ENCODE measurements at regions not wholly inside any gene's neighbourhood (a gene's known extent, or its start where the extent isn't known, plus 50 kb on each side); places are given as distances from the start of the nearest gene placed in this dataset.

DNA sequence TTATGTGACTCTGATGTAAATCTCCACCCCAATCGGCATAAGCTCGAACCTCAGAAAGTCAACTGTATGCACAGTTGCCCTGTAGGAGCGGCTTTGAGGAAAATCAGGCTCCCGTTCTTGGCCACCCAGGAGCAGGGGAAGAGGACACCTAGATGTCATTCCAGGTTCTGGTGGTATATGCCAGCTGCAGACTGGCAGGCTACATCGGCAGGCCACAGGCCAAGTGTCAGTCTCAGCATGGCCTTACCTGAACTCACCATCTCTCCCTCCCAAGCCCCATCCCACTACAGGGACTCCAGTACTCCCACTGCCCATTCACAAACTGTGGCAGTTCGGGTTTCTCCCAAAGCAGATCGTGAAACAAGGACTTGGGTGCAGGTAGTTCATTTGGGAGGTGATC, 428.1 kb downstream of the BCOR start:
- no peaks in the 10 kb centered on the region for H3K27me3 ChIP-seq
- no peak for TF ChIP-seq POLR2A (IDR thresholded peaks at IDR 0.05)
- TF ChIP-seq POLR2AphosphoS5 (IDR thresholded peaks at IDR 0.05) = no peak
- no peak for DNase-seq
- no peaks in the 10 kb centered on the region for H3K4me1 ChIP-seq
- H3K9me3 ChIP-seq = no peaks in the 10 kb centered on the region
- H3K4me3 ChIP-seq = no peak overlapping the region
- H3K36me3 ChIP-seq = no peaks in the 10 kb centered on the region
- H3K27ac ChIP-seq = no peak overlapping the region
- intact Hi-C loops (cut with DNase I) = no loop called here
- 89 to 94% methylated on average over 7 of the region's 7 CpGs for WGBS, 2 donors

DNA sequence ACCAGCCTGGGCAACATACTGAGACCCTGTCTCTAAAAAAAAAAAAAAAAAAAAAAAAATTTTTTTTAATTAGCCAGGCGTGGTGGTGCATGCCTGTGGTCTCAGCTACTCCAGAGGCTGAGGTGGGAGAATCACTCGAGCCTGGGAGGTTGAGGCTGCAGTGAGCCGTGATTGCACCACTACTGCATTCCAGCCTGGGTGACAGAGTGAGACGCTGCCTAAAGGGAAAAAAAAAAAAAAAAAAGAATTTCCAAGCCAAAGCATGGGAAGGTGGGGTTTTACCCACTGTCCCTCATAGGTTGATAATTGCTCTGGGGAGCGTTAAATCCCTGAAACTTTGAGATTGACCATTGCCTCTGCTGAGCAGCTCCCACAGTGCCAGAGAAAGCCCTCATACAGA, 427.5 kb downstream of the BCOR start:
- intact Hi-C loops (cut with DNase I) = no loop called here

DNA sequence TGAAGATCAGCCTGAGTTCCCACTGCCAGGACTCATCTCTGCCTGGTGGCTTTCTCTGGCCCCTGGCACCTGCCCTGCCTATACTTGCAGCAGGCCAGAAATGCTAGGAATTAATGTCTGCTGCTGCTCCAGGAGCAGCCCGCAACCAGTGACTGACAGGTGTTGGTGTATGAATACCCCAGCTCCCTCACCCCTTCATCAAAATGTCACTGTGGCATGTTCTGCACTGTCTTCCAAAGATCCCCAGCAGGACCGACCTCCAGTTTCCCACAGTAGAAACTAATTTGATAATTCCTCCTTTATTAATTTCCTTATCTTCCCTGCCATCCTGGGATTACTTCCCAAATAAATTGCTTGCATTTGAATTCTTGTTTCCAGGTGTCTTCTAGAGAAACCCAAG, 425.4 kb downstream of the BCOR start:
- DNase-seq = no peak
- 93 to 98% methylated on average over 2 of the region's 2 CpGs for WGBS, 2 donors
- H3K9me3 ChIP-seq = no peaks in the 10 kb centered on the region
- intact Hi-C loops (cut with DNase I) = no loop called here
- no peaks in the 10 kb centered on the region for H3K4me1 ChIP-seq
- no peaks in the 10 kb centered on the region for H3K36me3 ChIP-seq
- no peak overlapping the region for H3K27ac ChIP-seq
- no peak overlapping the region for H3K4me3 ChIP-seq
- H3K27me3 ChIP-seq = no peaks in the 10 kb centered on the region
- TF ChIP-seq POLR2A (IDR thresholded peaks at IDR 0.05) (no peak), EP300 (IDR thresholded peaks at IDR 0.05) (no peak), POLR2AphosphoS5 (IDR thresholded peaks at IDR 0.05) (no peak)
- TF ChIP-seq, protein P1, sequence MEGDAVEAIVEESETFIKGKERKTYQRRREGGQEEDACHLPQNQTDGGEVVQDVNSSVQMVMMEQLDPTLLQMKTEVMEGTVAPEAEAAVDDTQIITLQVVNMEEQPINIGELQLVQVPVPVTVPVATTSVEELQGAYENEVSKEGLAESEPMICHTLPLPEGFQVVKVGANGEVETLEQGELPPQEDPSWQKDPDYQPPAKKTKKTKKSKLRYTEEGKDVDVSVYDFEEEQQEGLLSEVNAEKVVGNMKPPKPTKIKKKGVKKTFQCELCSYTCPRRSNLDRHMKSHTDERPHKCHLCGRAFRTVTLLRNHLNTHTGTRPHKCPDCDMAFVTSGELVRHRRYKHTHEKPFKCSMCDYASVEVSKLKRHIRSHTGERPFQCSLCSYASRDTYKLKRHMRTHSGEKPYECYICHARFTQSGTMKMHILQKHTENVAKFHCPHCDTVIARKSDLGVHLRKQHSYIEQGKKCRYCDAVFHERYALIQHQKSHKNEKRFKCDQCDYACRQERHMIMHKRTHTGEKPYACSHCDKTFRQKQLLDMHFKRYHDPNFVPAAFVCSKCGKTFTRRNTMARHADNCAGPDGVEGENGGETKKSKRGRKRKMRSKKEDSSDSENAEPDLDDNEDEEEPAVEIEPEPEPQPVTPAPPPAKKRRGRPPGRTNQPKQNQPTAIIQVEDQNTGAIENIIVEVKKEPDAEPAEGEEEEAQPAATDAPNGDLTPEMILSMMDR (IDR thresholded peaks at IDR 0.05) = no peak

More for the DNA sequence above, 427.5 kb downstream of the BCOR start:
- DNase-seq = no peak
- Histone ChIP-seq H3K27ac (no peak overlapping the region), H3K9me3 (no peaks in the 10 kb centered on the region), H3K36me3 (no peaks in the 10 kb centered on the region), H3K4me1 (no peaks in the 10 kb centered on the region), H3K4me3 (no peak overlapping the region), H3K27me3 (no peaks in the 10 kb centered on the region)
- TF ChIP-seq POLR2A (IDR thresholded peaks at IDR 0.05) = no peak
- TF ChIP-seq EP300 (IDR thresholded peaks at IDR 0.05) = no peak
- TF ChIP-seq POLR2AphosphoS5 (IDR thresholded peaks at IDR 0.05) = no peak
- TF ChIP-seq, protein P1 (IDR thresholded peaks at IDR 0.05) = no peak
- 90 to 93% methylated on average over 5 of the region's 5 CpGs for WGBS, 2 donors

DNA sequence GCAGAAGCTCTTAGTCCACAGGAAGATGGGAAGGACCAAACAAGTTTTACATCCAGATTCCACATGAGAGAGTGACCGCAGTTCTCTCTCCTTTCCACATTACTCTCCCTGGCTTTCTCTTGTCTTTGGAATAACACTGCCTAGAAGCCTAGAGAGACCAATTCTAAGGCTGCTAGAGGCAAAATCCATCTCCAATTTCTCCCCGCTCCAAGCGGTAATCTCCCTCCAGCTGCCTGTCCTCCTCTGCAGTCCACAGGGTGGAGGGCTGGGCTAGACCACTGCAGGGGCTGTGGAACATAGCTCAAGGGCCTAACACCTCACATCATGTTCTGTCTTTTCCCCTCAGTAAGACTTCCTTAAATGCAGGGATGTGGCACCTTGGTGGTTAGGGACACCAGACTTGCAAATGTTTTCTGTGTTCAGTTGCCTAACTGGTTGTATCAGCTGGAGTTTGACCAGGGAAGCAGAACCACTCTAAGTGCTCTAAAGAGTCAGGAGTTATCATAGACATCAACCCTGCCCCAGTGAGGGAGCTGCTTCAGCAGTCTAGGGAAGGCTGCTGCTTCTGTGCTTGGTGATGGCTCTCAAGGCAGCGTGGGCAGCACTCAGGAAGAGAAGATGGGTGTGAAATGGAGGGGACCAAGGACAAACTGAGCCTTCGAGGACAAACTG, 423.1 kb downstream of the BCOR start:
- H3K4me3 ChIP-seq = no peak overlapping the region
- intact Hi-C loops (cut with DNase I) = no loop called here
- H3K9me3 ChIP-seq = no peaks in the 10 kb centered on the region
- no peak for TF ChIP-seq POLR2AphosphoS5 (IDR thresholded peaks at IDR 0.05)
- TF ChIP-seq POLR2A (IDR thresholded peaks at IDR 0.05) = no peak
- TF ChIP-seq, protein P1 (IDR thresholded peaks at IDR 0.05) = no peak
- TF ChIP-seq EP300 (IDR thresholded peaks at IDR 0.05) = no peak
- WGBS, 2 donors = 92 to 94% methylated on average over 5 of the region's 5 CpGs
- H3K27me3 ChIP-seq = no peaks in the 10 kb centered on the region
- DNase-seq = no peak
- no peak overlapping the region for H3K27ac ChIP-seq
- H3K36me3 ChIP-seq = no peaks in the 10 kb centered on the region
- no peaks in the 10 kb centered on the region for H3K4me1 ChIP-seq

DNA sequence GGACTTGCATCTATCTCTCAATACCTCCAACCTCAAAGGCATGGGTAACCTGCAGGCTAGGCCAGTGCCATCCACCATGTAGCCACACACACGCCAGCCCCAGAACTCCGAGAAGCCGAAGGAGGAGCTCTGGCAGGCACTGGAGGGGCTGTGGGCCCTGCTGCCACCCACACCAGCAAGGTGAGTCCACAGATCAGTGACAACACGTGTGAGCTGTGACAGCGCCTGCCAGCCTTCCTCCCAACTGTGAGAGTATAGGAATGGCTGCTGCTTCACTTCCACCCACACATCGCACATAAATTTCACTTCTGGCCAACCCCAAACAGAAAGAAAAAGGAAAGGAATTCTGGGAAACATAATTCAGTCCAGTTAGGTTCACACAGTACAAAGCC, 422.6 kb downstream of the BCOR start:
- Histone ChIP-seq H3K27ac (no peak overlapping the region), H3K9me3 (no peaks in the 10 kb centered on the region), H3K27me3 (no peaks in the 10 kb centered on the region), H3K36me3 (no peaks in the 10 kb centered on the region), H3K4me3 (no peak overlapping the region), H3K4me1 (no peaks in the 10 kb centered on the region)
- WGBS, 2 donors = 91 to 92% methylated on average over 6 of the region's 6 CpGs
- TF ChIP-seq, protein P1 (IDR thresholded peaks at IDR 0.05) = no peak
- TF ChIP-seq POLR2AphosphoS5 (IDR thresholded peaks at IDR 0.05) (no peak), EP300 (IDR thresholded peaks at IDR 0.05) (no peak), POLR2A (IDR thresholded peaks at IDR 0.05) (no peak)
- intact Hi-C loops (cut with DNase I) = no loop called here
- DNase-seq = no peak
